H1 (cell line): ENCODE measurements at regions not wholly inside any gene's neighbourhood (a gene's known extent, or its start where the extent isn't known, plus 50 kb on each side); places are given as distances from the start of the nearest gene placed in this dataset.

Source experiments
- CTCF ChIA-PET: fragments of 300-600 bp; sonication (Branson Sonifier 250); formaldehyde crosslinking; loops from one replicate; lab custom pipeline; 2021; ENCODE audit not compliant: partially characterized antibody; lab: Charles Lee
- POLR2A ChIA-PET: fragments of 300-600 bp; sonication (Branson Sonifier 250); formaldehyde crosslinking; loops from one replicate; lab custom pipeline; 2021; ENCODE audit warnings: inconsistent platforms; ENCODE audit not compliant: partially characterized antibody; lab: Charles Lee
- DNase-seq, 2 experiments: peaks; one replicate each; pipeline versions ENCODE4 v3.0.0 to v3.0.0-alpha.2; 2010 to 2022; ENCODE audit warnings: low spot score in 2 of 2, low read depth in 1 of 2, mixed read lengths in 1 of 2
- FAIRE-seq: peaks from 2 replicates; lab custom pipeline; 2011; peaks lifted over from hg19 to GRCh38; lab: Jason Lieb, UNC
- H2AFZ ChIP-seq: 2 replicates; pipeline ENCODE4 v1.8.1; 2012; ENCODE audit warnings: low read length, inconsistent platforms
- H2AK5ac ChIP-seq: 2 replicates; pipeline ENCODE4 v1.6.1; 2013; ENCODE audit warnings: low read depth, low read length
- H2BK120ac ChIP-seq: replicated peaks from 2 replicates; pipeline ENCODE3; 2013; ENCODE audit warnings: low read depth, low read length, inconsistent platforms
- H2BK12ac ChIP-seq: 2 replicates; pipeline ENCODE4 v1.6.1; 2013; ENCODE audit warnings: low read depth, low read length
- H2BK15ac ChIP-seq: 2 replicates; pipeline ENCODE4 v1.6.1; 2013; ENCODE audit warnings: low read length
- H2BK20ac ChIP-seq: 2 replicates; pipeline ENCODE4 v1.6.1; 2013; ENCODE audit warnings: low read length
- H2BK5ac ChIP-seq: 2 replicates; pipeline ENCODE4 v1.6.1; 2013; ENCODE audit warnings: low read depth, low read length
- H3K14ac ChIP-seq: 2 replicates; pipeline ENCODE4 v1.6.1; 2013; ENCODE audit warnings: inconsistent platforms; ENCODE audit not compliant: insufficient read length
- H3K18ac ChIP-seq: 2 replicates; pipeline ENCODE4 v1.6.1; 2013; ENCODE audit warnings: low read length; ENCODE audit errors: extremely low read depth
- H3K23ac ChIP-seq: 2 replicates; pipeline ENCODE4 v1.6.1; 2013; ENCODE audit warnings: inconsistent platforms; ENCODE audit not compliant: insufficient read length
- H3K23me2 ChIP-seq: 2 replicates; pipeline ENCODE4 v1.6.1; 2013; ENCODE audit warnings: low read depth, low read length
- H3K27ac ChIP-seq: 2 replicates; pipeline ENCODE4 v1.6.1; 2011; ENCODE audit warnings: low read depth, low read length, inconsistent platforms
- H3K27me3 ChIP-seq, 4 experiments: replicated peaks in 1 of 4; 1 replicate in 1 of 4; 2 replicates in 3 of 4; pipeline versions ENCODE4 v1.6.1 to v1.8.1; 2011 to 2013; ENCODE audit warnings: low read length in 3 of 4, mild to moderate bottlenecking in 3 of 4, inconsistent platforms in 2 of 4, mixed read lengths in 2 of 4, moderate library complexity in 1 of 4; ENCODE audit not compliant: control insufficient read depth in 3 of 4, insufficient read depth in 3 of 4; ENCODE audit errors: extremely low read depth in 1 of 4
- H3K36me3 ChIP-seq, 4 experiments: 2 replicates each; pipeline versions ENCODE4 v1.6.1 to v1.8.1; 2011 to 2013; ENCODE audit warnings: mild to moderate bottlenecking in 4 of 4, low read length in 3 of 4, moderate library complexity in 2 of 4, control low read depth in 1 of 4, inconsistent platforms in 1 of 4; ENCODE audit not compliant: insufficient read depth in 4 of 4, control insufficient read depth in 2 of 4
- H3K4ac ChIP-seq: replicated peaks from 2 replicates; pipeline ENCODE3; 2013; ENCODE audit warnings: low read length, low read depth, mixed read lengths, inconsistent platforms; ENCODE audit not compliant: insufficient read length
- H3K4me1 ChIP-seq, 4 experiments: replicated peaks in 1 of 4; 1 replicate in 1 of 4; 2 replicates in 3 of 4; pipeline versions ENCODE4 v1.6.1 to v1.8.1; 2011 to 2013; ENCODE audit warnings: low read length in 3 of 4, inconsistent platforms in 2 of 4, mixed read lengths in 1 of 4; ENCODE audit not compliant: insufficient read depth in 4 of 4, control insufficient read depth in 3 of 4
- H3K4me2 ChIP-seq, 2 experiments: 2 replicates each; pipeline versions ENCODE4 v1.6.1 to v1.8.1; 2011 to 2013; ENCODE audit warnings: low read depth in 2 of 2, low read length in 2 of 2, control low read depth in 1 of 2, inconsistent platforms in 1 of 2, mild to moderate bottlenecking in 1 of 2; ENCODE audit not compliant: insufficient read depth in 1 of 2
- H3K4me3 ChIP-seq, 4 experiments: fragments of 200-600, 300-600 bp in 1 of 4; sonication (generic), shearing (Covaris generic), sonication (Bioruptor Twin) in 1 of 4; 2 replicates each; pipeline versions ENCODE4 v1.5.1 to v1.8.1; 2011 to 2016; ENCODE audit warnings: low read length in 4 of 4, low read depth in 3 of 4, control low read depth in 2 of 4, inconsistent platforms in 2 of 4, mild to moderate bottlenecking in 2 of 4, mixed read lengths in 1 of 4, moderate library complexity in 1 of 4; ENCODE audit not compliant: insufficient read depth in 2 of 4; ENCODE audit errors: extremely low read depth in 1 of 4
- H3K56ac ChIP-seq: replicated peaks from 2 replicates; pipeline ENCODE3; 2013; ENCODE audit warnings: low read depth, mild to moderate bottlenecking, mixed read lengths, low read length, inconsistent platforms; ENCODE audit not compliant: insufficient read length
- H3K79me1 ChIP-seq: 2 replicates; pipeline ENCODE4 v1.6.1; 2013; ENCODE audit warnings: low read depth, low read length, control low read depth
- H3K79me2 ChIP-seq, 2 experiments: 2 replicates each; pipeline versions ENCODE4 v1.6.1 to v1.8.1; 2012 to 2013; ENCODE audit warnings: low read length in 2 of 2, mild to moderate bottlenecking in 2 of 2, inconsistent platforms in 1 of 2; ENCODE audit not compliant: insufficient read depth in 2 of 2, control insufficient read depth in 1 of 2
- H3K9ac ChIP-seq, 4 experiments: replicated peaks in 1 of 4; 1 replicate in 1 of 4; 2 replicates in 3 of 4; pipeline versions ENCODE4 v1.6.1 to v1.8.1; 2011 to 2013; ENCODE audit warnings: low read depth in 3 of 4, low read length in 3 of 4, control low read depth in 2 of 4, mild to moderate bottlenecking in 2 of 4, moderate library complexity in 2 of 4, inconsistent platforms in 1 of 4; ENCODE audit errors: extremely low read depth in 1 of 4
- H3K9me3 ChIP-seq, 2 experiments: 2 replicates each; pipeline versions ENCODE4 v1.6.1 to v1.8.1; 2012 to 2013; ENCODE audit warnings: mild to moderate bottlenecking in 2 of 2, moderate library complexity in 2 of 2, control low read depth in 1 of 2, inconsistent platforms in 1 of 2, low read depth in 1 of 2, low read length in 1 of 2, mixed read lengths in 1 of 2; ENCODE audit not compliant: insufficient read depth in 2 of 2
- H4K20me1 ChIP-seq, 2 experiments: replicated peaks in 1 of 2; 2 replicates each; pipeline versions ENCODE3 to v1.8.1; 2011 to 2013; ENCODE audit warnings: inconsistent platforms in 2 of 2, low read length in 2 of 2, mild to moderate bottlenecking in 1 of 2; ENCODE audit not compliant: insufficient read depth in 2 of 2, control insufficient read depth in 1 of 2
- H4K5ac ChIP-seq: 2 replicates; pipeline ENCODE4 v1.6.1; 2013; ENCODE audit warnings: low read length, low read depth, mixed read lengths, inconsistent platforms; ENCODE audit not compliant: insufficient read length
- H4K8ac ChIP-seq: 2 replicates; pipeline ENCODE4 v1.8.0; 2013; ENCODE audit warnings: mild to moderate bottlenecking, moderate library complexity, low read length, inconsistent platforms; ENCODE audit not compliant: insufficient read depth; ENCODE audit errors: extremely low read depth
- H4K91ac ChIP-seq: replicated peaks from 2 replicates; pipeline ENCODE3; 2013; ENCODE audit warnings: low read length, mixed read lengths, inconsistent platforms; ENCODE audit not compliant: insufficient read length
- CREB1 ChIP-seq: IDR thresholded peaks from 2 replicates; pipeline ENCODE4 v1.6.1; 2012; ENCODE audit warnings: inconsistent platforms
- CTBP2 ChIP-seq: IDR thresholded peaks from 2 replicates; pipeline ENCODE4 v1.7.0; 2011; ENCODE audit warnings: borderline replicate concordance, mild to moderate bottlenecking, moderate library complexity, mixed read lengths, low read length; ENCODE audit not compliant: insufficient read depth, insufficient read length
- EZH2 ChIP-seq: fragments of 200-600 bp; sonication (generic); IDR thresholded peaks from 2 replicates; pipeline ENCODE4 v1.7.1; 2012; ENCODE audit warnings: low read depth, mild to moderate bottlenecking, moderate library complexity, low read length, inconsistent platforms; ENCODE audit not compliant: severe bottlenecking
- GABPA ChIP-seq: IDR thresholded peaks from 2 replicates; pipeline ENCODE4 v1.6.1; 2011; ENCODE audit warnings: mild to moderate bottlenecking, low read length, moderate library complexity, borderline replicate concordance; ENCODE audit not compliant: insufficient read depth
- RXRA ChIP-seq: IDR thresholded peaks from 2 replicates; pipeline ENCODE4 v1.6.1; 2011; ENCODE audit warnings: low read depth, mild to moderate bottlenecking, low read length, moderate library complexity; ENCODE audit not compliant: insufficient read depth
- TAF7 ChIP-seq: optimal IDR thresholded peaks from 2 replicates; pipeline ENCODE3; 2011; ENCODE audit warnings: low read depth, mild to moderate bottlenecking, inconsistent platforms, low read length, moderate library complexity, borderline replicate concordance
- TEAD4 ChIP-seq: IDR thresholded peaks from 2 replicates; pipeline ENCODE4 v1.6.1; 2012; ENCODE audit warnings: low read depth, low read length, inconsistent platforms, mixed read lengths
- WGBS, 2 experiments: shearing (Covaris generic) in 1 of 2; methylation state at CpG; one replicate each; pipeline versions ENCODE4 v1.1.6 to v1.1.7; 2013 to 2015; ENCODE audit warnings: low lambda C conversion rate in 2 of 2, mixed read lengths in 2 of 2, inconsistent platforms in 1 of 2, low coverage in 1 of 2, missing lambda C conversion rate in 1 of 2; ENCODE audit not compliant: insufficient replicate concordance in 2 of 2, insufficient coverage in 1 of 2, insufficient read length in 1 of 2; ENCODE audit errors: extremely low coverage in 1 of 2, missing lambda C conversion rate in 1 of 2; 5-methylcytosine and 5-hydroxymethylcytosine counted together

GRCh38 chr6:151738267-151738666, 69.2 kb upstream of the ESR1 start:
- WGBS, 2 experiments = 78% methylated on average over 3 of the region's 3 CpGs; no CpG with 5 or more reads in 1 of the 2 experiments
- no peak for FAIRE-seq
- TF ChIP-seq CTBP2 (no peak), RXRA (no peak), GABPA (no peak), TAF7 (no peak), EZH2 (no peak), TEAD4 (no peak), CREB1 (no peak)

More at GRCh38 chr6:151738267-151738666, 69.2 kb upstream of the ESR1 start:
- H3K27me3 ChIP-seq = no peaks in the 10 kb centered on the region
- ChIA-PET POLR2A (no interaction called here), CTCF (interaction anchor here (0.9 to 1.6 kb wide), 8 partner anchors 8 to 153 kb away, joined by 3 to 6 read pairs (median 4); no protein-coding TSS in a partner anchor)
- no peaks in the 10 kb centered on the region for H3K9me3 ChIP-seq
- no peaks in the 10 kb centered on the region for H4K20me1 ChIP-seq
- no peak overlapping the region for H2AFZ ChIP-seq
- H3K18ac ChIP-seq = no peak overlapping the region
- H3K27ac ChIP-seq = no peak overlapping the region
- H3K79me1 ChIP-seq = no peaks in the 10 kb centered on the region
- H4K8ac ChIP-seq = no peak overlapping the region
- H3K14ac ChIP-seq = no peak overlapping the region
- H3K56ac ChIP-seq = no peak overlapping the region
- no peak overlapping the region for H2BK12ac ChIP-seq
- H3K4me1 ChIP-seq = no peaks in the 10 kb centered on the region
- no peaks in the 10 kb centered on the region for H3K23me2 ChIP-seq
- no peak overlapping the region for H4K91ac ChIP-seq
- H2BK5ac ChIP-seq = no peak overlapping the region
- H2AK5ac ChIP-seq = no peak overlapping the region
- H3K23ac ChIP-seq = no peak overlapping the region
- DNase-seq = no peak
- H2BK20ac ChIP-seq = no peak overlapping the region
- no peak overlapping the region for H4K5ac ChIP-seq
- no peak overlapping the region for H3K4me3 ChIP-seq
- H3K4me2 ChIP-seq = no peak overlapping the region
- no peak overlapping the region for H2BK15ac ChIP-seq
- H3K36me3 ChIP-seq = no peaks in the 10 kb centered on the region
- no peak overlapping the region for H3K9ac ChIP-seq
- no peak overlapping the region for H3K4ac ChIP-seq
- H2BK120ac ChIP-seq = no peak overlapping the region
- H3K79me2 ChIP-seq = no peaks in the 10 kb centered on the region
